ENCODE measurements at regions not wholly inside any gene's neighbourhood (a gene's known extent, or its start where the extent isn't known, plus 50 kb on each side); places are given as distances from the start of the nearest gene placed in this dataset.

- DNase-seq (ENCODE audit: low read depth, low spot score) = no peak
Measured at GRCh38 chr4:178395798-178396197, 953.6 kb upstream of the AGA start.

- DNase-seq (ENCODE audit: low read depth, low spot score) = no peak
Measured at GRCh38 chr4:178412455-178412854, 970.2 kb upstream of the AGA start.

GRCh38 chr4:178414042-178414441 is 971.8 kb upstream of the AGA start:
- DNase-seq (ENCODE audit: low read depth, low spot score) = no peak

- DNase-seq (ENCODE audit: low read depth, low spot score) = no peak
Measured at GRCh38 chr4:178414881-178415446, 972.7 kb upstream of the AGA start.

DNA sequence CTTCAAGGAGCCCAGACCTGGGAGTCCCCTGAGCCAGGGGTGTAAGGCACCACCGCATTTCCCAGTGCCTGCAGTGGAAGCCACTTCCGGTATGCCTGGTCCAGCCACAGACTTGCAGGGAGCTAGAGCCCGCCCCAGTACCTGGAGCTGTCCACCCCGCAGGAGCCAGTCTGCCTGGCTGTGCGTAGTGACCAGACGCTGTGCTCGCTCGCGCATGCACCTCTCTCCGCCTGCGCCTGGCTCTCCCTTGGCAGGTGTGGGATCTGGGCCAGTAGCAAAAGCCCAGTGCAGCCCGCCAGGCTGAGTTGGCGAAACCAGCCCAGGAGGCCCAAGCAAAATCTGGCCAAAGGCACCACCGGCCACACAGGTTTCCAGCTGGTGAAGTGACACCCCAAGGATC is 973.7 kb upstream of the AGA start:
- no peak for DNase-seq (ENCODE audit: low read depth, low spot score)

GRCh38 chr4:178423366-178423765 is 981.1 kb upstream of the AGA start:
- no peak for DNase-seq (ENCODE audit: low read depth, low spot score)

- DNase-seq (ENCODE audit: low read depth, low spot score) = no peak
Measured at GRCh38 chr4:178426871-178427270, 984.6 kb upstream of the AGA start.

DNA sequence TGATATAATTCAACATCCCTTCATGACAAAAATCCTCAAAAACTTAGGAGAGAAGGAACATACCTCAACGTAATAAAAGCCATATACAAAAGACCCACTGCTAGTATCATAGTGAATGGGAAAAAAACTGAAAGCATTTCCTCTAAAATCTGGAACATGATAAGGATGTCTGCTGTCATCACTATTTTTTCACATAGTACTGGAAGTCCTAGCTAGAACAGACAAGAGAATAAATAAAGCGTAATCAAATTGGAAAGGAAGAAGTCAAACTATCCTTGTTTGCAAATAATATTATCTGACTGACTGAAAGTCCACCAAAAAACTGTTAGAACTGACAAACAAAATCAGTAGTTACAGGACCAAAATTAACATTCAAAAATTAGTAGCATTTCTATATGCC is 985.4 kb upstream of the AGA start:
- no peak for DNase-seq (ENCODE audit: low read depth, low spot score)

DNA sequence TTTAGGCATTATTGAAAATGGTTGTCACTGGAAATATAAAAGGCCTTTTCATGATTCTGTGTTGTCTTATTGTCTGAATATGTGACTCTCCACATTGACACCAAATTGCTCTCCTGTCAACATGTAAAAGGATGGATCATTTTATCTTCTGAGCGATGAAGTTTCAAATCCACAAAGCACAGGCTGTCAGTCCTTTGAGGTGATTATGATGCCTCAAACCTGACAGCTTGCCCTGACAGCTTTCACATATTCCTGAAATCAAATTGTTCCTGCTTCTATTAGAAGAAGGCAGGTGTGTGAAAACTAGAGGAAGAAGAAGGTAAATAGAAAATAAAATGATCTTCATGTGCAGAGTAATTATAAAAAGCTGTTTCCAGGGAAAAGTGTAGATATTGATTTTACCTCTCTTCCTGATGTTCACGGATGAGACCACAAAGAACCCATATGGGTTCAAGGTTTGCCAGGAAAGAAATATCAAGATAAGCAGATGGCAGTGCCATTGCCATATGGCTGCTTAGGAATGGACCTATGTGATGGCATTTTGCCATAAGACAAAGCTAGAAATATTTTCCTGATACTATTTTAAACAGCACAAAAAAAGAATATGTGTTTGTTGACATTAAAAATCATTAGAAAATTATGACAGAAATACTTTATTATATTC is 1006.3 kb upstream of the AGA start:
- no peak for DNase-seq (ENCODE audit: low read depth, low spot score)

DNA sequence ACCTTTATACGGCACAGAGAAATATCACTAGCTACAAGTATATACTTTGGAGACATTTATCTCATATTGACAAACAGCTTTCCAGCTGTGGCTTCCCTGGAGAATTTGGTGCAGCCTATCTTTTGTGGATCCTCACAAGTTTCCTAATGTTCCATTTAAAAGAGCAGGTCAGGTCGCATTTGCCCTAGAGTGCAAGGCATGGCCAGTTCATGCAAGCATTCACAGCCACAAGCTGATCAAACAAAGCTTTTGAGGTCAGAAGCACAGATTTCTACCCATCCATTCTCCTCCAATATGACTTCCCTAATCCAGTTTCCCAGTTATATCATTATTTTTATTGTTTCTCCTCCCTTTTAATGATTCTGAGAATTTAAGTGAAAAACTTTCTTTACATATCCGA is 1008.4 kb upstream of the AGA start:
- DNase-seq (ENCODE audit: low read depth, low spot score) = no peak

GRCh38 chr4:178453057-178453456 is 1010.8 kb upstream of the AGA start:
- DNase-seq (ENCODE audit: low read depth, low spot score) = no peak

- no peak for DNase-seq (ENCODE audit: low read depth, low spot score)
Measured at GRCh38 chr4:178457286-178457685, 1015.0 kb upstream of the AGA start.

GRCh38 chr4:178462710-178463109 is 1020.5 kb upstream of the AGA start:
- DNase-seq (ENCODE audit: low read depth, low spot score) = no peak

GRCh38 chr4:178463747-178464146 is 1021.5 kb upstream of the AGA start:
- no peak for DNase-seq (ENCODE audit: low read depth, low spot score)

DNA sequence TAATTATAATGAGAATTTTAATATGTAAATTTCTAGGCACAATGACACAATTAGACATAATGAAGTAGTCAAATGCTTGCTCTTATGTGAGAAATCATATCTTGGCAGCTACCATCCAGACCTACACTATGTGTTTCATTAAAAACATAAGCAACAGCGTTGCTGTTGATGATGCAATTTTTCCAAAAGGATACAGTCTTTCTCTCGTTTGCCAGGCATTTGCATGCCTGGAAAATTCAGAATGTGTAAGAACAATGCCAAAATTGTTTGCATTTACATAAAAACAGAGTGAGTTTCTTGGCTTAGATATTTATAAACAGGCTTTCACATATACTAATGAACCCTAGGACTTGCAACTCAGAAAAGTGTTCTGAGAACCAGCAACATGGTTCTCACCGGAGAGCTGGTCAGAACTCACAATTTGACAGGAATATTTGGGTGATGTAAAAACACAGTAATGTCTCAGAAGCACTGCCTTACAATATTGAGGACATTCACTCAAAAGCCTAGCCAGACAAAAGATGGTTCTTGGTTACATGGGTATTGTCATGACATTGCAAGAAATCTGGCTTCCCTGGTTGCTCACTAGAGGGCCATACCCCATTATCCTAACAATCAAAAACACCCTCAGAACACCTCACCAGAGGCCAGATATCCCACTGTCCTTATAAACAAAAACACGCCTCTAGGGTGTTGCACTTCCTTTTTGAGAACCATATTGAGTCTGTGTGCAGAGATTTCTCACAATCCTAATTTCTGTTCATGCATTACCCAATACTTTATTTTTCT is 1029.0 kb upstream of the AGA start:
- no peak for DNase-seq (ENCODE audit: low read depth, low spot score)

DNA sequence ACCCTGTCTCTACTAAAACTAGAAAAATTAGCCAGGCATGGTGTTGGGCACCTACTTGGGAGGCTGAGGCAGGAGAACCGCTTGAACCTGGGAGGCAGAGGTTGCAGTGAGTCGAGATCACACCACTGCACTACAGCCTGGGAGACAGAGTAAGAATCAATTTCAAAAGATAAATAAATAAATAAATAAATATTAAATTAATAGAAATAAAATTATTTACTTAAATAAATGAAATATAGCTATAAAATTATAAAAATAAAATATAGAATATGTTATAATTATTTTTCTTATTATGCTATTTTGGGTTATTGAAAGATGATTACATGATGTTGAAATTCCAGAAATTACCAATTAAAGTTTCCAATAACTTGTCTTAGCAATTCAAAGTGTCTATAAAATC is 1029.8 kb upstream of the AGA start:
- DNase-seq (ENCODE audit: low read depth, low spot score) = no peak

GRCh38 chr4:178480105-178480504 is 1037.9 kb upstream of the AGA start:
- no peak for DNase-seq (ENCODE audit: low read depth, low spot score)

GRCh38 chr4:178480881-178481280 is 1038.6 kb upstream of the AGA start:
- DNase-seq (ENCODE audit: low read depth, low spot score) = no peak

GRCh38 chr4:178481564-178481963 is 1039.3 kb upstream of the AGA start:
- no peak for DNase-seq (ENCODE audit: low read depth, low spot score)

DNA sequence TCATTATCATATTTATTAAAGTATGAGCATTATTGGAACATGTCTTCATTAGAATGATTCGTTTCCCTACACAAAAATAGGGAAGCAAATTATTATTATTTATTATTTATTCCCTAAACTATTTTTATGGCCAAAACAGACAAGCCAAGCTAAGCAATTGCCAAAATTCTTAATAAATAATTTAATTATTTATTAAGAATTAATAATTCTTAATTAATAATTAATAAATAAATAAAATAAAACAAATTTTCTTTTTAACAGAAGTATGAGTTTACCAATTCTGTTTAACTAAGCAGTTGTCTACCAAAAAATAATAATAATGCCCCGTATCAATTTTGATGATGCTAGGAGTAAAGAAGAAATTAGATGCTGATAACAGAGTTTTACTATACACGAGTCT is 1080.8 kb upstream of the AGA start:
- no peak for DNase-seq (ENCODE audit: low read depth, low spot score)

DNA sequence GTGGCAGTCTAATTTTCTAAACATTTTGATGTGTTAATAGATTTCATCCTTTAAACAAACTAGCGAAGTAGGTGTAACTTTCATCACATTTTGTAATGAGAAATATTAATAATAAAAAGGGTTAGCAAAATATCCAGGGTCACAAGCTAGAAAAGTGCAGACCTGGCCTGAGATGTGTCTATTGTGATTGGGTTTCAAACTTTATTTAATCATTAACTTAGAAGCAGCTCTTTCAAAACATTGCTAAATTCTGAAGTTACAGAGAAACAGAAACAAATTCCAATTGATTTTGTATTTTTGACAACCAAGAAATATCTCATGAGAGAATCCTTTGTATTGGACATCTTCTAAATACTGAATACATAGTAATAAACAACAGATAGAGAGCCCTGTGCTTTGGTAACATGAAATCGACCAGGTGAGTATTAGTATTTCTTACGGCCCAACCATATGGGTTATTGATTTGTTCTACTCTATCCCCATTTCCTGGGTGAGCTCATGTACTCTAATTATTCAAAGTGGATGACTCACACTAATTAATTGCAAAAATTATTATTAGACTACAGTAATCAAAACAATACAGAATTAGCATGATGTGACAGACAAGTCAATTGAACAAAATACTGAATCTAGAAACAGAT is 1093.8 kb upstream of the AGA start:
- no peak for DNase-seq (ENCODE audit: low read depth, low spot score)

- DNase-seq (ENCODE audit: low read depth, low spot score) = no peak
Measured at GRCh38 chr4:178553201-178553600, 1111.0 kb upstream of the AGA start.

- no peak for DNase-seq (ENCODE audit: low read depth, low spot score)
Measured at GRCh38 chr4:178554352-178554751, 1112.1 kb upstream of the AGA start.

Measured in smooth muscle cell of the brain vasculature (primary cell).